HG03558 (cell line): ENCODE measurements at regions not wholly inside any gene's neighbourhood (a gene's known extent, or its start where the extent isn't known, plus 50 kb on each side); places are given as distances from the start of the nearest gene placed in this dataset.

Source experiments
- ATAC-seq: cut with Tn5 transposase; IDR thresholded peaks from one replicate; pipeline ENCODE4 v1.9.1; 2021; ENCODE audit warnings: moderate number of reproducible peaks; ENCODE audit not compliant: unreplicated experiment; ENCODE audit errors: extremely low read depth

- no peak for ATAC-seq
Observed at GRCh38 chr2:20523073-20523798, 76.4 kb downstream of the RHOB start.

- no peak for ATAC-seq
Observed at GRCh38 chr2:20523799-20524187, 76.9 kb downstream of the RHOB start.

GRCh38 chr2:20524412-20525040, 77.7 kb downstream of the RHOB start:
- ATAC-seq = peak; percentile 40

GRCh38 chr2:20525041-20526035, 78.5 kb downstream of the RHOB start:
- ATAC-seq = peak; percentile 92

- no peak for ATAC-seq
Observed at GRCh38 chr2:20526160-20526559, 79.3 kb downstream of the RHOB start.

GRCh38 chr2:20526708-20527107, 79.8 kb downstream of the RHOB start:
- no peak for ATAC-seq

- no peak for ATAC-seq
Observed at GRCh38 chr2:20528713-20529112, 81.8 kb downstream of the RHOB start.

- no peak for ATAC-seq
Observed at GRCh38 chr2:20530520-20530919, 83.6 kb downstream of the RHOB start.

GRCh38 chr2:20531633-20532262, 84.9 kb downstream of the RHOB start:
- ATAC-seq = no peak

- ATAC-seq = no peak
Observed at GRCh38 chr2:20532634-20533437, 86.0 kb downstream of the RHOB start.

- ATAC-seq = no peak
Observed at GRCh38 chr2:20533993-20534622, 87.2 kb downstream of the RHOB start.

- ATAC-seq = no peak
Observed at GRCh38 chr2:20534913-20535801, 88.3 kb downstream of the RHOB start.

GRCh38 chr2:20536619-20537422, 89.9 kb downstream of the RHOB start:
- ATAC-seq = no peak

GRCh38 chr2:20537423-20538307, 90.8 kb downstream of the RHOB start:
- no peak for ATAC-seq

GRCh38 chr2:20538308-20539132, 91.6 kb downstream of the RHOB start:
- no peak for ATAC-seq
